AG10803 (cell line): ENCODE measurements at regions not wholly inside any gene's neighbourhood (a gene's known extent, or its start where the extent isn't known, plus 50 kb on each side); places are given as distances from the start of the nearest gene placed in this dataset.

Experiments used
- DNase-seq: peaks from one replicate; pipeline ENCODE4 v3.0.0; 2010; ENCODE audit warnings: low read depth
- H3K4me3 ChIP-seq: 2 replicates; pipeline ENCODE4 v1.5.1; 2011; ENCODE audit warnings: mild to moderate bottlenecking, low read length, control low read depth
- CTCF ChIP-seq: conservative IDR thresholded peaks from 2 replicates; pipeline ENCODE4 v1.5.1; 2011; ENCODE audit warnings: mild to moderate bottlenecking, low read length, control low read depth, inconsistent platforms

DNA sequence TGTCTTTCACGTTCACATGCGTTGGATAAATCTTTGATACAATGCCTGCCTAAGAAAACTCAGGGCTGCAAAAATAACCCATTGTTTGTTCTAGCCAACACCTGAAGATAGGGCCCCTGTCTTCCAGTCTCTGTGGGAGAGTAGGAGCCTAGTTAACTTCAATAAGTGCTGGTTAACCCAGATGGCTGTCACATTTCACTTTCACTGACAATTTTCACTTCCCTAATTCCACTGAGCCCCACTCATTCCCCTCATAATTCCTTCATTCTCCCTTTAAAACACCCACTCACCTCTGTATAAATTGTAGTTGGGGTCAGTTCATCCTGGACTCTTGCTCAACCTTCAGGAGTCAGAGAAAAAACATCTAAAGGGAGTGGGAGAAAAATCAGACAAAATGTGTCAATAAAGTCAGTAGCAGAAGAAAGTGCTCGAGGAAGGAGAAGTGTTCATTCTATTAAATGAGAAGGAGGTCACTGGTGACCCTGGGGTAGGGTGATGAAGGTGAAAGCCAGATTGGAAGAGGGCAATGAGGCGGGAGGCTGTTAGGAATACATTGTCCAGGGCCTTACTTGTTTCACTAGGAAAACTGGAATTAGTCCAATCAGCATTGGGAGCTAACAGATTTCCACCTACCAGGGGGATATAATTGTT is 51.2 kb upstream of the ABI1 start:
- no peak overlapping the region for H3K4me3 ChIP-seq
- no peak for TF ChIP-seq CTCF
- DNase-seq: no peak
